ENCODE measurements at regions not wholly inside any gene's neighbourhood (a gene's known extent, or its start where the extent isn't known, plus 50 kb on each side); places are given as distances from the start of the nearest gene placed in this dataset.

DNA sequence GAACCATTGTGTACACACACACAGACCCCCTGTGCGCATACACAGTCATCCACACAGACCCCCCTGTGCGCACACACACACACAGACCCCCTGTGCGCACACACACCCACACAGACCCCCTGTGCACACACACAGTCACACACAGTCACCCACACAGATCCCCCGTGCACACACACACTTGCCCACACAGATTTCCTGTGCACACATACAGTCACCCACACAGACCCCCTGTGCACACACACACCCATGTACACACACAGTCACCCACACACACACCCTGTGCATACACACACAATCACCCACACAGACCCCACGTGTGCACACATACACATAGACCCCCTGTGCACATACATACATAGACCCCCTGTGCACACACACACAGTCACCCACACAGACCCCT is 106.1 kb downstream of the HSPH1 start:
- TF ChIP-seq, protein P1, sequence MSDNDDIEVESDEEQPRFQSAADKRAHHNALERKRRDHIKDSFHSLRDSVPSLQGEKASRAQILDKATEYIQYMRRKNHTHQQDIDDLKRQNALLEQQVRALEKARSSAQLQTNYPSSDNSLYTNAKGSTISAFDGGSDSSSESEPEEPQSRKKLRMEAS (IDR thresholded peaks at IDR 0.05; ENCODE audit: low read depth, low read length): no peak
- TF ChIP-seq, protein P2, sequence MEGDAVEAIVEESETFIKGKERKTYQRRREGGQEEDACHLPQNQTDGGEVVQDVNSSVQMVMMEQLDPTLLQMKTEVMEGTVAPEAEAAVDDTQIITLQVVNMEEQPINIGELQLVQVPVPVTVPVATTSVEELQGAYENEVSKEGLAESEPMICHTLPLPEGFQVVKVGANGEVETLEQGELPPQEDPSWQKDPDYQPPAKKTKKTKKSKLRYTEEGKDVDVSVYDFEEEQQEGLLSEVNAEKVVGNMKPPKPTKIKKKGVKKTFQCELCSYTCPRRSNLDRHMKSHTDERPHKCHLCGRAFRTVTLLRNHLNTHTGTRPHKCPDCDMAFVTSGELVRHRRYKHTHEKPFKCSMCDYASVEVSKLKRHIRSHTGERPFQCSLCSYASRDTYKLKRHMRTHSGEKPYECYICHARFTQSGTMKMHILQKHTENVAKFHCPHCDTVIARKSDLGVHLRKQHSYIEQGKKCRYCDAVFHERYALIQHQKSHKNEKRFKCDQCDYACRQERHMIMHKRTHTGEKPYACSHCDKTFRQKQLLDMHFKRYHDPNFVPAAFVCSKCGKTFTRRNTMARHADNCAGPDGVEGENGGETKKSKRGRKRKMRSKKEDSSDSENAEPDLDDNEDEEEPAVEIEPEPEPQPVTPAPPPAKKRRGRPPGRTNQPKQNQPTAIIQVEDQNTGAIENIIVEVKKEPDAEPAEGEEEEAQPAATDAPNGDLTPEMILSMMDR (IDR thresholded peaks at IDR 0.05; ENCODE audit: low read depth, low read length): no peak
- TF ChIP-seq POLR2A (IDR thresholded peaks at IDR 0.05; ENCODE audit: extremely low read depth, insufficient read length): no peak
